Tongue (tissue), 1 donor: ENCODE measurements at regions not wholly inside any gene's neighbourhood (a gene's known extent, or its start where the extent isn't known, plus 50 kb on each side); places are given as distances from the start of the nearest gene placed in this dataset.
A peak's percentile ranks its signal among the peaks of the same experiment; 100 is the strongest.

ENCODE experiments used
- DNase-seq: peaks from one replicate; pipeline ENCODE4 v3.0.0-alpha.2; 2015

DNA sequence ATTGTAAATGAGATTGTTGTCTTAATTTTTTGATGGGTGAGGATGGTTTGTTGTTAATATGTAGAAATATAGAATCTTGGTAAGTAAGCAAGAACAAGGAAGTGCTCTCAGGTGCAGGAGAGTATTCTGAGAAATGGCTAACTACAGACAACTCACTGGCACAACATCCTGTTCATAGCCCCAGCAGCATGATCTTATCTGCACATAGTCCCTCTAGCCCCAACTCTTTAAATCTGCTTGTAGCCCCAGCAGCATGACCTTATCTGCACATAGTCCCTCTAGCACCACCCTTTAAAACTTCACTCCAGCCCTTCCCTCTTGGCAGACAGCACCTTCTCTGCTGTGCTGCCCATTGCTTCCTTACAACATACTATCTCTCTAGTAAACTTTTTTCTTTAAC is 1957.1 kb upstream of the ADGRL3 start:
- no peak for DNase-seq

DNA sequence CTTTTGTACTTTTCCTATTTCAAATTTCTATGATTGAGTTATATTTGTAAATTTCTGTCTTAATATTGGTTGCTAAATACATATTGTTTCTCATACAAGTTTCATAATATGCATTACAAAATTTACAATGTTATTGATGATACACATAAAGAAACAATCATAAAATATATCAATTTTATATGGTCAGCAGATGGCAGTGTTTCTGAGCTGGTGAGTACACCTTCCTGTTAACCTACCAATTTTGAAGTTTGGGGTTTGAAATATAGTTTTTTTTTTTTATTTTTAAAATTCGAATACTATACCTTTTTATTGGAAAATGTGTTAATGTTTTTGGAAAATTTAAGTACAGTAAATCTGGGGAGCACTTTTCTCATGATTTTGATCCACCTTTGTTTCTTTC is 1953.1 kb upstream of the ADGRL3 start:
- DNase-seq, result peak; percentile 8

DNA sequence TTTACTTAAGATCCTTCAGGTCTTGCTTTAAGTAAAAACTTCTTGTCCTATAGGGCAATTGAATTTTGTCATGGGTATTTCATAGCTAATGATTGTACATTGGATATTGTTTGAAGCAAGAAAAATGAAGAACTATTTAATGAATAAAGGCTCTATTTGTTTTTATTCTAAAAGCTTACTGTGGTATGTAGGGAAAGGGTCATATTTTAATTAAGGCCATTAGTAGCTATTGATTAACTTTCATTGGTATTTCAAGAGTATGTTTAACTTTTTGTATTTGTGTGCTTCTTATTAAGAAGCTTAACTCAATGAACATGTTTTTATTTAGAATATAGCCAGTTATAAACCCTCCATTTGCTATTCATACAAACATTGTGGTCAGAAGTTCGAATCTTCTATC is 1951.8 kb upstream of the ADGRL3 start:
- DNase-seq, result no peak

DNA sequence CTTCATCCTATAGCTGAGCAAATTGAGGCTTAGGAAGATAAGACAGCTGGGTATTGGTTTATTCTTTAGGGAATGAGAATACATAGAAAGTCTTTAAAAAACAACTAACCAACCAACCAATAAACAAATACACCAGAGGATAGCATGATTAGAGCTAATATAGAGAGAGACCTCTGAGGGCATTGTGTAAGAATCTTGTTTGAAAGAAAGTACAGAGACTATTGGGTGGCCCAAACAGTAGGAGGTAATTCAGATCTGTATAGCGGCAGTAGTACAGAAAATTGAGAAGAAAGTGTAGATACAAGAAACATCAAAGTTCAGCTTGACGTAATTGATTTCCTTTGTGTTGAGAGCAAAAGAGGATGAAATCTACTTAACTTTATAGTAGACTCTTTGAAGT is 1951.0 kb upstream of the ADGRL3 start:
- no peak for DNase-seq

DNA sequence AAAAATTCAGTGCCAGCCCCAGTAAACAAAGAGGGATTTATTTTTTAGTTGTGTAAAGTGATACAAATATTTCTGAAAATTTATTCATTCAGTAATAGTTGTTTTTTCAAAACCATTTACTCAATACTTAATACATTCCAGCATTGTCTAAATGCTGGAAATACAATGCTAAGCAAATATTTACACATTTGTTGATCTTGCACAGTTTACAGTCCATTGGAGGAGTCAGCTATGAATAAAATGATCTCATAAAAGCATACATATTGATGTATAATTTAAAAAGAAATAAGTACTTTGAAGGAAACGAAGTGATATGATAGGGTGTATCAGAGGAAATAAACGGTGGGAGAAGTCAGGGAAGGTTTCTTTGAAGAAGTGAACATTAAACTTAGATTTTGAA is 1942.1 kb upstream of the ADGRL3 start:
- DNase-seq, result no peak

DNA sequence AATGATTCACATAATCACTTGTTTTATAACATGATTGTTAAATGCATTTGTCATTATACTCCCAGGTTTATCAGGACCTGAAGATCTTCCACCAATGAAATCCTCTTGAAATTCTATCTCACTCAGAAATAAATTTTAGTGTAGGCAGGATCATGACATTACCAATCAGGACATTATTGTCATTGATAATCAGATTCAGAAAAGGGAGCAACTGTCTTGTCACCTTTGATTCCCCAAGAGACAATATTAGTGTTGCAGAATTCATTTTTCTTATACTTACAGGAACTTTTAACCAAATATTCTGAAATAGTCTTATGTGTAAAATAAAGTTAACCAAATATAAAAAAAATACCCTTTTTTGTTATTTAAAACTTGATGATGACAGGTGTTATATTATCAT is 1892.5 kb upstream of the ADGRL3 start:
- no peak for DNase-seq

DNA sequence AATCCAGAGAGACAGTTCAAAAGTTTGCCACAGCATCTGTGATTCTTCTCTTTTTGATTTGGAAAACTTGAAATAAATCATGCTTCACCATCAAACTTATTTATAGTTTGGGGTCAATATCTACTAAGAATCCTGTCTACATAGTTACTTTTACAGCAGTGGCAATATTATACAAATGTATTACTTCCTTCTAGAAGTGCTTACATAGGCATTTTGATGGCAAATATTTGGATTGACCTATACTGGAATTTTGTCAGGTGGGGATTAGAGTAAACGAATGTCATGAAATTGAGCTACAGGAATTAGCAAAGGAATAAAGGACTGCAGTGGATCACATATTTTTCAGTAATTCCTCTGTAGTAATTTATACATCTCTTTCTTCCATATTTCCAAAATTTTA is 1885.5 kb upstream of the ADGRL3 start:
- no peak for DNase-seq

DNA sequence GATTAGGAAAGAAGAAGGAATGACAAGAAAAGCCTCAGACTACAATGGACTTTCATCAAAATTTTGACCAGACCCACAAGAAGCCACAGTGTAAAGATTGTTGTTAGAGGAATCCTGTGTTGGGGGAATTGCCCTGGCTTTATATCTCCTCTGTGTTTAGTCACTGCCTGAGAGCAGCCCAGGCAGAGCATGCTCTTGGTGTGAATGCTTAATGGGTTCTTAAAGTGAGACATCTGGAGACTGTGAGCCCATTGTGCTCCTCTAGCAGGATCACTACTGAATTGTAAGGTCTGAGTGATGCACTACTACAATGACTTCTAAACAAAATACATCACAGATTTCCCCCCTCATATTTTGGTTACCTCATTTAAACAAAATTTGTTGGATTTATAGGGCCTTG is 1860.5 kb upstream of the ADGRL3 start:
- peak; percentile 2 for DNase-seq

DNA sequence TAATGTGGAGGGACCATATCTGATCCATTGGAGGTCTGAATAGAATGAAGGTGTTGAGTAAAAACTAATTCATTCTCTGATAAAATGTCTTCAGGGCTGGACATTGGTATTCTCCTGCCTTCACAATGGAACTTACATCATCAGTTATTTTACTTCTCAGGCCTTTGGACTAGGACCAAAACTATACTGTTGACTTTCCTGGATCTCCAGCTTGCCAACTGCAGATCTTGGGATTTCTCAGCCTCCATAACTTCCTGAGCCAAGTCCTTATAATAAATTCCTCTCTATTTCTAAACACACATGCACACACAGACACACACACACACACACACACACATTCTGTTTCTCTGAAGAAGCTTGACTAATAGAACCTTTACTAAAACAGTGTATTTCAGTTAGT is 1858.6 kb upstream of the ADGRL3 start:
- DNase-seq, result no peak

DNA sequence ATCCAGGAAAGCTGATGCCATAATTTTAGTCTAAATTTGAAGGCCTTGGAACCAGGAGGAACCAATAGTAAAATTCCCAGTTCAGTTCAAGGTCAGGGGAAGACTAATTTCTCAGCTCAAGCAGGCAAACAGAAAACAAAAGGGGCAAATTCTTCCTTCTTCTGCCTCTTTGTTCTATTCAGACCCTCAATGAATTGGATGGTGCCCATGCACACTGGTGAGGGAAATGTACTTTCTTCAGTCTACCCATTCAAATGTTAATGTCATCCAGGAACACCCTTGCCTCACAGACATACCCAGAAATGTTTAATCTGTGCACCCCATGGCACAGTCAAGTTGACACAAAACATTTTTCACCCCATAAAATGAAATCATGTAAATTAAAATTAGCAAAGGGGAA is 1851.2 kb upstream of the ADGRL3 start:
- no peak for DNase-seq

DNA sequence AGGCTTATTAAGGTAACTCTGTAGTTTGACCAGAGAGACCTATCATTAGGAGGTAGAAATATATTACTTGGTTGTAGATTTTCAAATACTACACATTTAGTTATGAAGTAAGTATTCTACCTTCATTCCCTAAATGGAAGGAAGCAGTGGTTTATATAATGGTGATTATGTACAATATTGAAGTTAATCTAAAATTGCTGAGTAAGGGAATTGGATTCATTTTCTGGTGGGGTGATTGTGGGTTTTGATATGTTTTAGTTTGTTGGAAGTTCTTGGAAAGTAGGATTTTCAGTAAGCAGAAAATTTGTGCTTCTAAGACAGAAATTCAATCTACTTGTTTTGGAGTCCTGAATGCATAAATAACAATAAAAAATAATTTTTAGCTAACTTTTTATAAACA is 1830.9 kb upstream of the ADGRL3 start:
- DNase-seq, result no peak

DNA sequence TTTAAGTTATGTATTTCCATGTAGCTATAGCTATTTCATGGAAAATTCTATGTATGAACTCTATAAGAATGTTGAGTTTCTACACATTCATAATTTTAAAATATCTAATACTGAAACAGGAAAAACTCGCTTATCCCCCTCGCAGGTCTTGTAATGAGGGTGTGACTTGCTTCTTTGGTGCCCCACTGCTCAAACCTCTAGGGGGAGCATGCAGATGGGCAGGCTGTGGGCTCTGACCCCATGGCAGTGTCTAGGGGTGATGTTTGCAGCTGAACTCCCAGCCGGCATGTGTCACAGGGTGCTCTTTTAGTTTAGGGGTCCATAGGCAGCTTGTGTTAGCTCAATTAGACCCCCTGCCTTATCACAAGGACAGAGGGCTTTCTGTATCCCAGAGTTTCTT is 1825.7 kb upstream of the ADGRL3 start:
- no peak for DNase-seq

DNA sequence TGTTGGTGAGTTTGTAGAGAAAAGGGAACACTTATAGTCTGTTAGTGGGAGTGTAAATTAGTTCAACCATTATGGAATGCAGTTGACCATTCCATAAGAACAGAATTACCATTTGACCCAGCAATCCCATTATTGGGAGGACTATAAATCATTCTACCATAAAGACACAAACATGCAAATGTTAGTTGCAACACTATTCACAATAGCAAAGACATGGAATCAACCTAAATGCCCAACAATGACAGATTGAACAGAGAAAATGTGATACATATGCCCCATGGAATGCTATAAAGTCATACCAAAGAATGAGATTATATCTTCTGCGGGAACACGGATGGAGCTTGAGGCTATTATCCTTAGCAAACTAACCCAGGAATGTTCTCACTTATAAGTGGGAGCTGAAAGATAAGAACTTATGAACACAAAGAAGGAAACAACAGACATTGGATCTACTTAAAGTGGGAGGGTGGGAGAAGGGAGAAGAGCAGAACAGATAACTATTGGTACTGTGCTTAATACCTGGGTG is 1819.2 kb upstream of the ADGRL3 start:
- DNase-seq, result no peak

DNA sequence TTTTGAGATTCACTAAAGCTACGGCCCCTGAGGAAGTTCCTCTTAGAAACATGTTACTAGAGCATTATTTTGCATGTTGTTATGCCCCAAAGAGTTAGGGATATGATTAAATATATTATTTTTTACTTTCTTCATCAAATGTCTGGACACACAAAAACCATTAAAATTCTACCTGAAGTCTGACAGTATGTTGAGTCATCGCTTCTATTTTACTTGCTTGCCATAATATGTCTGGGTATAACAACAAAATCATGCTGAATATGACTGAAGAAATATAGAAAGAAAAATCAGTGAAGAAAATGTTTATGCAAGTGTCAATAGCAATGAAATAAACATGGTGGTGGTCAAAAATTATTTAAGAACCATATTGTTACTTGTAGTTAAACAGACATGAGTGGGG is 1818.5 kb upstream of the ADGRL3 start:
- DNase-seq, result no peak

DNA sequence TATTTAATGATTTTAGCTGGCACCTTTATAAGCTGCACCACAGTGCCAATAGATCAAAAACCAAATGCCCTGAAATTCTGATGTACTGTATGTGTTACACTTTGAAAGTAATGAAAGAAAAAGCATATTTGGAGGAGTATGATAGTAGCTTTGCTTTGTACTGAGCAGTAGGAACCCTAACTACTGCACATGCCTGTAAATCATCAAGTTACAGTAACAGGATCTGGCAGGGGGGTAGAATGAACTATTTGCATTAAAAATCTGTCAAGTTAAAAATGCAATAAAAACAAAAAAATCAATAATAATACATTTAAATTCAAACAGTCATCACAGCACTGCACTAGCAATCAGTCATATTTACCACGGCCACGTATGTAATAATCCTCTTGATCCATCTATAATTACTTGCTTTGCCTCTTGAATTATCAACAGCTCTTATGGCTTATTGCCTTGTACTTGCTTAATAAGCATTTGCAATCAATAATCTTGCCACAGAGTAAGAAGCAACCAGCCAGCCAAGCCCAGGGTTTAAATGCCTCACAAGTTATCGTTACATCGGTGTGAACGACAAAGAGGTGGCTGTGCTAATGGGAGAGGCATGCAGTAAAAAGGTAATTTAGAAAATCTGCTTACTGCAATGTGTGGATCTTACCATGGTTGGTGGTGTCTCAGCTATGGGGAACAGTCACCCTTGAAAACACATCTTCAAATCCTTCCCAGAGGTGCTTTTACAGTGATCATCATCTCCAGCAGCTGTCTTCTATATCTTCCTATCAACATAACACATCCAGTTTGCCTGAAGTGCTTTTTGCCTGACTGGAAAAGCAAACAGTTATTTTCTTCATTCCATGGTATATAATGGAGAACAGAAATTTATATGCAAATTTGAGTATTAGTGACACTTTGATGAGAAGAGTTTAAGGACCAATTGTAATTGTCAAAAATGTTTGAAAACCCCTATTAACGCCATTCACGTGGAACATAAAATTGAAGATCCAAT is 1812.1 kb upstream of the ADGRL3 start:
- DNase-seq, result no peak

DNA sequence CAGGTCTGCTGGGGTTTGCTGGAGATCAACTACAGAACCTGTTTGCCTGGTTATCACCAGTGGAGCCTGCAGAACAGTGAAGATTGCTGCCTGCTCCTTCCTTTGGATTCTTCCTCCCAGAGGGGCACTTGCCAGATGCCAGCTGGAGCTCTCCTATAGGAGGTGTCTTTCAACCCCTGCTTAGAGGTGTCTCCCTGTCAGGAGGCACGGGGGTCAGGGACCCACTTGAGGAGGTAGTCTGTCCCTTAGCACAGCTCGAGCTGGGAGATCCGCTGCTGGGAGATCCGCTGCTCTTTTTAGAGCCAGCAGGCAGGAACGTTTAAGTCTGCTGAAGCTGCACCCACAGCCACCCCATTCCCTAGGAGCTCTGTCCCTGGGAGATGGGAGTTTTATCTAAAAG is 1806.3 kb upstream of the ADGRL3 start:
- DNase-seq, result no peak

DNA sequence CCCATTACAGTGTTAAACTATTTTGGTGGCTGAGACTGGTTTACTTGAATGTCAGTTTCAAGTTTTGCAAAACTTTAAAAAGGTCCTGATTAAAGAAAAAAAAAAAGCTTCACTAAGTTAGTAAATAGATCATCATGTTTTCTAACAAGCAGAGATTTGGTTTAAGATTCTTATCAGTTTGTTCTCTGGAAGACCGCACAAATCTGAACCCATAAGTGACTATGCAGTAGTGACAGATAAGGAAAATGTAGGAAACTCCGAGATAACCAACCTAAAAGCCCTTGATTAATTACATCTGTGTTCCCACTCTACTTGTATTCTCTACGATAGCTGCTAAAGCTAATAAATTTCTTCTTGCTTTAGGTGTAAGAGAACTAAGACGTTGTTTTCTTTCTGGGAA is 1799.8 kb upstream of the ADGRL3 start:
- no peak for DNase-seq

DNA sequence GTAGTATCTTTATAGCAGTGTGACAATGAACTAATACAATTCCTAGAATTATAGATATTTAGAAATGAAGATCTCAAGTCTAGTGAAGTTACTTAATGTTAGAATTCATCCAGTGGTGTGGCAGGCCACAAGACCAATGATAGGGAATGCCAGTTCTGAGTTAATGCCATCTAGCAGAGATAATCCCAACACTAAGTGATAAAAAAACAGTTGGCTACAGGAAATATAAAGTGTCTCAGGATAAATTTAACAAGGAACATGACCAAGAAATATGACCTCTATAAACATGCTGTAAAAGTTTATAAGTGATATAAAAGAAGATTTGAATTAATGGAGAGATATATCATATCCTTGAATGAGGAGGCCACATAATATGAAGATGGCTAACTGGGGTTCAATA is 1790.5 kb upstream of the ADGRL3 start:
- no peak for DNase-seq

DNA sequence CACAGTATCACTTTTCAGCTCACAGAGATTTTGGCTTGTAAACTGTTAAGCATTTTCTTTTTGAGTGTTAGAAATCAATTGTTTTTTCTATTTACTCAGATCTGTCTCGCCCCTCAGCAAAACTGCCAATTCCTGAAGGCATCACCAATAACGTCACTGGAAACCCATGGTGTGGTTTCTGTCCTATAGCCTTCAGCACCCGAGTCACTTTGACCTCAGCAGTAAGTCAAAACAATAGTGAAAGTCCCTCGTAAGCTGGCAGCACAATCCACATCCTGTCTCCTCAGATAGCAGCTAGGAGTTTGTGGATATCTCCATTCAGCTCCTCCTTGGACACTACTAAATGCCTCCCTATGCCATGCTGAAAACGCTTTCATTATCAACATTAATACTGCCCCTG is 1787.4 kb upstream of the ADGRL3 start:
- DNase-seq, result no peak

DNA sequence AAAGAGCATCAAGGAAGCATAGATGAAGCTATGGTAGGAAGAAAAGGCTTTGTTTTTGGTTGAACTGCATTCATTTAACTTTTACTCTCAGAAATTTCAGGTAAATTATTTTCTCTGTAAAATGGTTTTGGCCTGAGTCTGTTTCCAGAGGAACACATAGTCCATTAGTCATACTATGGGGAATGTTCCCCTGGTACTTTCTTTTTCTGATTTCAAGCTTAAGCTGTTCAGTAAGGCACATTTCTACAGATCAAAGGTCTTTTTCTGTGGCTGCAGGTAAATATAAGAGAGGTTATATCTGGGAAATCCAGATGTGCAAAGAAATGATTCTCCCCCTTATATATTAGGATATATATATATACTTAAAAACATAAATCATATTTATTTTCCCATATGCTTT is 1744.4 kb upstream of the ADGRL3 start:
- DNase-seq, result no peak

DNA sequence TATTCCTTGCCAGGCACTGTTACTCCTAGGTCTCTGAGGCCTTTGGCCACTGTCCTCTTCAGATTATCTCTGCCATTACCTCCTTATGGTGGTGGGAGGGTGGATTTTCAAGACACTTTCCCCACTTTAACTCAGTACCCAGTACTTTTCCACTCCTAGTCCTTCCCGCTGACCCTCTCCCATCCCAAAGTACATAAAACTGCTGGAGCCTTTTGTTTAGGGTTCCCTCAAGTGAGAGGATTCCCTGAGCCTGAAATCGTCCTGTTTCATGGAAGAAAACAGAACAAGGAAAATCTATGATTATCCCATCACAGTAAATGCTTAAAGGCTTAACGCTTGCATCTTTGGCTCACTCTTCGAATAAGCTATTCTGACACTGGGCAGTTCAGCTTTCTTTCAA is 1742.5 kb upstream of the ADGRL3 start:
- DNase-seq, result no peak

DNA sequence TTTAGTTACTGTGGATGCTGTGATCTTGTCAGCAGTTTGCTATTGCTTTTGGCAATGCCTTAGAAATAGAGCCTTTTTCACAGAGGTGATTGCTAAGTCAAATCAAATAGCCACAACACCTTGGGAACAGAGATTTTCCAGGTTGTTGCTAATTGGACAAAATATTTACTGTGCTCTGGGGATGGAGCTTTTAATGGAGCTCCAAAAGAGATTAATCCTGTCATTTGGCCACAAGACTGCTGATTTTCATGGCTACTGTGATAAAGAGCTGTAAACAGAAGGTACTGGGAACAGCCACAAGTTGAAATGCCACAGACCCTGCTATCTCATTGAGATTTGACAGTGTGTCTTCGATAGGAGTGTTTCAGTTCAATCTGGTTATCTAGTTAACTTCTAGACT is 1715.2 kb upstream of the ADGRL3 start:
- no peak for DNase-seq

DNA sequence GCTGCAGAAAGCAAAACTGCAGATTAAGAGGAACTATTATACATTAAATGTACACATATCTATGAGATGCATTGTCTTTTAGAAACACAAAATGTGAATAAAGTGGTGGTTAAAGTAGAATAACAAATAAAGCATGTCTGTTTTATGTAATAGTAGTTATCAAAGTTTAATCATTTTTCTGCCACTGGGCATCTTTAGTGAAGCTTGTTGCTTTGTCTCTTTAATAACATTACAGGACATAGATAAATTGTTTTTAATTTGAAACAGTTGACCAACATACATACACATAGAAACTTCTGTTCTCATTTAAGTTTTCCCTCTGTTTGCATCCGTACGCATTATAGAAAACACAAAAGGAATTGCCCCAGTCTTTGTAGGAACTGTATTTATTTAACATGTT is 1700.0 kb upstream of the ADGRL3 start:
- no peak for DNase-seq

DNA sequence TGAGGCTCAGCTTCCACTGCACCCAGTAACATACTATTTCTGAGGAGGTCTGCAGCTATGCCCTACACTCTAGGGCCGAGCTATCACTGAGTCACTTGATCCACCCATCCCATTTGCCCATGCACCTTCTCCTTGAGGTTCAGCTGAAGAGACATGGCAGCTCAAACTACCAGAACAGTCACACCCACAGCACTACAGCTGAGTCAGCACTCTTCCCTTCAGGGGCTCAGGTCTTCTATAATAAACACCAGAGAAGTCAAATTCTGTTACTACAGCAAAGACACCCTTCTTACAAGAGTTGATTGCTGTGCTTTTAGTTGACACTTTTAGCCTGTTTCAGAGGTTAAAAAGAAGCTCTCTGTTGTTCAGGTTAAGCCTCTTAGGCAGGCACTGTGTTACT is 1696.4 kb upstream of the ADGRL3 start:
- DNase-seq, result no peak
